ENCODE measurements at regions not wholly inside any gene's neighbourhood (a gene's known extent, or its start where the extent isn't known, plus 50 kb on each side); places are given as distances from the start of the nearest gene placed in this dataset.

DNA sequence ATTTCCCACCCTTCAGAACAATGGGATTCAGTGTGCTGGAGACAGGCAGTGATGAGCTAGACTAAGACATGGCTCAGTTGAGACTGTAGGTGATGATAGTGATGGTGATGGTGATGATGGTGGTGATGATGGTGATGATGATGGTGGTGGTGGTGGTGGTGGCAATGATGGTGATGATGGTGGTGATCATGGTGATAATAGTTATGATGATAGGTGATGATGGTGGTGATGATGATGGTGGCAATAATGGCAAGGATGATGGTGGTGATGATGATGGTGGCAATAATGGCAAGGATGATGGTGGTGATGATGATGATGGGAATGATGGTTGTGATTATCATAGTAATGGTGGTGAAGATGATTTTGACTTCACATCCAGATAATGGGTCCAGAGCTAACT, 176.7 kb downstream of the NXNL2 start:
- POLR2A ChIA-PET, result no interaction called here
- Mint-ChIP-seq H3K27me3 (ENCODE audit: low read depth) (no peaks in the 10 kb centered on the region), H3K36me3 (no peaks in the 10 kb centered on the region), H3K4me1 (no peaks in the 10 kb centered on the region), H3K27ac (no peak overlapping the region), H3K4me3 (no peak overlapping the region), H3K9me3 (peaks cover 23% of the 10 kb centered on the region)
- TF ChIP-seq ZNF396 (CRISPR knock-in tag; IDR thresholded peaks at IDR 0.05; ENCODE audit: borderline replicate concordance) (no peak), ZNF138 (CRISPR knock-in tag; conservative IDR thresholded peaks at IDR 0.05) (no peak), RORB (CRISPR knock-in tag; IDR thresholded peaks at IDR 0.05) (no peak), FOXP1 (CRISPR knock-in tag; IDR thresholded peaks at IDR 0.05; ENCODE audit: borderline replicate concordance) (no peak), NR2C2 (CRISPR knock-in tag; IDR thresholded peaks at IDR 0.05) (no peak), JUN (CRISPR knock-in tag; IDR thresholded peaks at IDR 0.05) (no peak), CREM (CRISPR knock-in tag; IDR thresholded peaks at IDR 0.05) (no peak), ZNF121 (CRISPR knock-in tag; IDR thresholded peaks at IDR 0.05) (no peak), OVOL2 (CRISPR knock-in tag; IDR thresholded peaks at IDR 0.05; ENCODE audit: borderline replicate concordance) (no peak), FOXJ3 (CRISPR knock-in tag; IDR thresholded peaks at IDR 0.05; ENCODE audit: borderline replicate concordance) (no peak), SP1 (CRISPR knock-in tag; conservative IDR thresholded peaks at IDR 0.05) (no peak)
- TF ChIP-seq, protein P1, sequence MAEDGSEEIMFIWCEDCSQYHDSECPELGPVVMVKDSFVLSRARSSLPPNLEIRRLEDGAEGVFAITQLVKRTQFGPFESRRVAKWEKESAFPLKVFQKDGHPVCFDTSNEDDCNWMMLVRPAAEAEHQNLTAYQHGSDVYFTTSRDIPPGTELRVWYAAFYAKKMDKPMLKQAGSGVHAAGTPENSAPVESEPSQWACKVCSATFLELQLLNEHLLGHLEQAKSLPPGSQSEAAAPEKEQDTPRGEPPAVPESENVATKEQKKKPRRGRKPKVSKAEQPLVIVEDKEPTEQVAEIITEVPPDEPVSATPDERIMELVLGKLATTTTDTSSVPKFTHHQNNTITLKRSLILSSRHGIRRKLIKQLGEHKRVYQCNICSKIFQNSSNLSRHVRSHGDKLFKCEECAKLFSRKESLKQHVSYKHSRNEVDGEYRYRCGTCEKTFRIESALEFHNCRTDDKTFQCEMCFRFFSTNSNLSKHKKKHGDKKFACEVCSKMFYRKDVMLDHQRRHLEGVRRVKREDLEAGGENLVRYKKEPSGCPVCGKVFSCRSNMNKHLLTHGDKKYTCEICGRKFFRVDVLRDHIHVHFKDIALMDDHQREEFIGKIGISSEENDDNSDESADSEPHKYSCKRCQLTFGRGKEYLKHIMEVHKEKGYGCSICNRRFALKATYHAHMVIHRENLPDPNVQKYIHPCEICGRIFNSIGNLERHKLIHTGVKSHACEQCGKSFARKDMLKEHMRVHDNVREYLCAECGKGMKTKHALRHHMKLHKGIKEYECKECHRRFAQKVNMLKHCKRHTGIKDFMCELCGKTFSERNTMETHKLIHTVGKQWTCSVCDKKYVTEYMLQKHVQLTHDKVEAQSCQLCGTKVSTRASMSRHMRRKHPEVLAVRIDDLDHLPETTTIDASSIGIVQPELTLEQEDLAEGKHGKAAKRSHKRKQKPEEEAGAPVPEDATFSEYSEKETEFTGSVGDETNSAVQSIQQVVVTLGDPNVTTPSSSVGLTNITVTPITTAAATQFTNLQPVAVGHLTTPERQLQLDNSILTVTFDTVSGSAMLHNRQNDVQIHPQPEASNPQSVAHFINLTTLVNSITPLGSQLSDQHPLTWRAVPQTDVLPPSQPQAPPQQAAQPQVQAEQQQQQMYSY (CRISPR knock-in tag; IDR thresholded peaks at IDR 0.05), result no peak
- TF ChIP-seq, protein P2, sequence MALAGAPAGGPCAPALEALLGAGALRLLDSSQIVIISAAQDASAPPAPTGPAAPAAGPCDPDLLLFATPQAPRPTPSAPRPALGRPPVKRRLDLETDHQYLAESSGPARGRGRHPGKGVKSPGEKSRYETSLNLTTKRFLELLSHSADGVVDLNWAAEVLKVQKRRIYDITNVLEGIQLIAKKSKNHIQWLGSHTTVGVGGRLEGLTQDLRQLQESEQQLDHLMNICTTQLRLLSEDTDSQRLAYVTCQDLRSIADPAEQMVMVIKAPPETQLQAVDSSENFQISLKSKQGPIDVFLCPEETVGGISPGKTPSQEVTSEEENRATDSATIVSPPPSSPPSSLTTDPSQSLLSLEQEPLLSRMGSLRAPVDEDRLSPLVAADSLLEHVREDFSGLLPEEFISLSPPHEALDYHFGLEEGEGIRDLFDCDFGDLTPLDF (CRISPR knock-in tag; IDR thresholded peaks at IDR 0.05), result no peak
- TF ChIP-seq, protein P3, sequence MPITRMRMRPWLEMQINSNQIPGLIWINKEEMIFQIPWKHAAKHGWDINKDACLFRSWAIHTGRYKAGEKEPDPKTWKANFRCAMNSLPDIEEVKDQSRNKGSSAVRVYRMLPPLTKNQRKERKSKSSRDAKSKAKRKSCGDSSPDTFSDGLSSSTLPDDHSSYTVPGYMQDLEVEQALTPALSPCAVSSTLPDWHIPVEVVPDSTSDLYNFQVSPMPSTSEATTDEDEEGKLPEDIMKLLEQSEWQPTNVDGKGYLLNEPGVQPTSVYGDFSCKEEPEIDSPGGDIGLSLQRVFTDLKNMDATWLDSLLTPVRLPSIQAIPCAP (CRISPR knock-in tag; IDR thresholded peaks at IDR 0.05), result no peak
- TF ChIP-seq, protein P4, sequence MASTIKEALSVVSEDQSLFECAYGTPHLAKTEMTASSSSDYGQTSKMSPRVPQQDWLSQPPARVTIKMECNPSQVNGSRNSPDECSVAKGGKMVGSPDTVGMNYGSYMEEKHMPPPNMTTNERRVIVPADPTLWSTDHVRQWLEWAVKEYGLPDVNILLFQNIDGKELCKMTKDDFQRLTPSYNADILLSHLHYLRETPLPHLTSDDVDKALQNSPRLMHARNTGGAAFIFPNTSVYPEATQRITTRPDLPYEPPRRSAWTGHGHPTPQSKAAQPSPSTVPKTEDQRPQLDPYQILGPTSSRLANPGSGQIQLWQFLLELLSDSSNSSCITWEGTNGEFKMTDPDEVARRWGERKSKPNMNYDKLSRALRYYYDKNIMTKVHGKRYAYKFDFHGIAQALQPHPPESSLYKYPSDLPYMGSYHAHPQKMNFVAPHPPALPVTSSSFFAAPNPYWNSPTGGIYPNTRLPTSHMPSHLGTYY (CRISPR knock-in tag; IDR thresholded peaks at IDR 0.05), result no peak
- TF ChIP-seq, protein P5, sequence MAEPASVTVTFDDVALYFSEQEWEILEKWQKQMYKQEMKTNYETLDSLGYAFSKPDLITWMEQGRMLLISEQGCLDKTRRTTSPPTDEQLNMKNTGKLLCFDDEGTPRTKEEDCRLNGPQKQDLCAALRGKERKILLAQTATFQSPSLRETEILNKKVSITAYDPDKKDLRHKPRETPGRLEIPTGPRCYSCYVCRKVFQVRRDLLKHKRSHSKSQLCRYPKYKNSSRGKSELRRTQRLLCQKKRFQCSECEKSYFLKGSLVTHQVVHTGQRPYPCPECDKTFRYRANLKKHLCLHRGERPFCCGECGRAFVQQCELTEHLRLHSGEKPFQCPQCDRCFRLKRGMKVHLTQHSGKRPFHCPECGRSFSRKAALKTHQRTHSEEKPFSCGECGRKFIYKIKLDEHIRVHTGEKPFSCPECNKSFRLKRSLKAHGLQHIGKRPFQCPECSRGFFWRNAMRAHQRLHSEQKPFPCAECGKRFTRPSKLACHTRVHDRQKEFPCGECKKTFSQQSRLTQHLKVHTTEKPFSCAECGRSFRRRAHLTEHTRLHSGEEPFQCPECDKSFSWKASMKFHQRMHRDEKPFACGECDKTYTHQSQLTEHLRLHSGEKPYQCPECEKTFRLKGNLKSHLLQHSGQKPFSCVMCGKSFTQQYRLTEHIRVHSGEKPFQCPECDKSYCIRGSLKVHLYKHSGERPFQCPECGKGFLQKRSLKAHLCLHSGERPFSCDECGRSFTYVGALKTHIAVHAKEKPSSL (CRISPR knock-in tag; conservative IDR thresholded peaks at IDR 0.05), result no peak
- TF ChIP-seq, protein P6, sequence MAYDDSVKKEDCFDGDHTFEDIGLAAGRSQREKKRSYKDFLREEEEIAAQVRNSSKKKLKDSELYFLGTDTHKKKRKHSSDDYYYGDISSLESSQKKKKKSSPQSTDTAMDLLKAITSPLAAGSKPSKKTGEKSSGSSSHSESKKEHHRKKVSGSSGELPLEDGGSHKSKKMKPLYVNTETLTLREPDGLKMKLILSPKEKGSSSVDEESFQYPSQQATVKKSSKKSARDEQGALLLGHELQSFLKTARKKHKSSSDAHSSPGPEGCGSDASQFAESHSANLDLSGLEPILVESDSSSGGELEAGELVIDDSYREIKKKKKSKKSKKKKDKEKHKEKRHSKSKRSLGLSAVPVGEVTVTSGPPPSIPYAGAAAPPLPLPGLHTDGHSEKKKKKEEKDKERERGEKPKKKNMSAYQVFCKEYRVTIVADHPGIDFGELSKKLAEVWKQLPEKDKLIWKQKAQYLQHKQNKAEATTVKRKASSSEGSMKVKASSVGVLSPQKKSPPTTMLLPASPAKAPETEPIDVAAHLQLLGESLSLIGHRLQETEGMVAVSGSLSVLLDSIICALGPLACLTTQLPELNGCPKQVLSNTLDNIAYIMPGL (CRISPR knock-in tag; IDR thresholded peaks at IDR 0.05), result no peak
- DNase-seq (ENCODE audit: low spot score) (no peak), ATAC-seq (no peak)
- CTCF ChIA-PET, result no interaction called here

Measured in WTC11 (cell line).